Hepatocyte (in vitro differentiated cells): ENCODE measurements at regions not wholly inside any gene's neighbourhood (a gene's known extent, or its start where the extent isn't known, plus 50 kb on each side); places are given as distances from the start of the nearest gene placed in this dataset.

Source experiments
- DNase-seq: peaks from one replicate; pipeline ENCODE4 v3.0.0-alpha.2; 2016; ENCODE audit warnings: low spot score
- H2AFZ ChIP-seq: fragments of 200-600 bp; sonication (generic); 2 replicates; pipeline ENCODE4 v1.6.0; 2016; ENCODE audit warnings: antibody characterized with exemption, mild to moderate bottlenecking
- H3K27ac ChIP-seq: fragments of 200-600 bp; sonication (generic); 2 replicates; pipeline ENCODE4 v1.5.1; 2016; ENCODE audit warnings: mild to moderate bottlenecking
- H3K27me3 ChIP-seq: fragments of 200-600 bp; sonication (generic); 2 replicates; pipeline ENCODE4 v1.6.1; 2016
- H3K36me3 ChIP-seq: fragments of 200-600 bp; sonication (generic); replicated peaks from 2 replicates; pipeline ENCODE4 v1.5.1; 2016; ENCODE audit warnings: low read depth; ENCODE audit not compliant: insufficient read depth
- H3K4me1 ChIP-seq: fragments of 200-600 bp; sonication (generic); 2 replicates; pipeline ENCODE4 v1.5.1; 2016; ENCODE audit warnings: mild to moderate bottlenecking, moderate library complexity; ENCODE audit not compliant: insufficient read depth
- H3K4me2 ChIP-seq: fragments of 200-600 bp; sonication (generic); 2 replicates; pipeline ENCODE4 v1.6.0; 2016
- H3K4me3 ChIP-seq: fragments of 200-600 bp; sonication (generic); 2 replicates; pipeline ENCODE4 v1.5.1; 2016; ENCODE audit warnings: mild to moderate bottlenecking
- H3K79me2 ChIP-seq: fragments of 200-600 bp; sonication (generic); 2 replicates; pipeline ENCODE4 v1.6.0; 2017; ENCODE audit warnings: mild to moderate bottlenecking
- H3K9me2 ChIP-seq: fragments of 200-600 bp; sonication (generic); replicated peaks from 2 replicates; pipeline ENCODE4 v1.6.0; 2017; ENCODE audit warnings: mild to moderate bottlenecking; ENCODE audit not compliant: insufficient read depth
- H3K9me3 ChIP-seq: fragments of 200-600 bp; sonication (generic); 2 replicates; pipeline ENCODE4 v1.5.1; 2016; ENCODE audit warnings: low read depth, mild to moderate bottlenecking
- H4K20me1 ChIP-seq: fragments of 200-600 bp; sonication (generic); 2 replicates; pipeline ENCODE4 v1.6.0; 2016; ENCODE audit warnings: mild to moderate bottlenecking; ENCODE audit not compliant: insufficient read depth, poor library complexity, severe bottlenecking
- CTCF ChIP-seq: fragments of 200-600 bp; sonication (generic); IDR thresholded peaks from 2 replicates; pipeline ENCODE4 v1.5.1; 2016; ENCODE audit warnings: antibody characterized with exemption, mild to moderate bottlenecking; ENCODE audit not compliant: poor library complexity
- EZH2 ChIP-seq: fragments of 200-600 bp; sonication (generic); IDR thresholded peaks from 2 replicates; pipeline ENCODE4 v1.6.1; 2016; ENCODE audit warnings: antibody characterized with exemption, mild to moderate bottlenecking, borderline replicate concordance
- EZH2phosphoT487 ChIP-seq: fragments of 200-600 bp; sonication (generic); IDR thresholded peaks from one replicate; pipeline ENCODE4 v1.6.1; 2018; ENCODE audit warnings: antibody characterized with exemption, mild to moderate bottlenecking, low read depth, moderate library complexity; ENCODE audit not compliant: unreplicated experiment, severe bottlenecking
- WGBS: methylation state at CpG from one replicate; pipeline ENCODE4 v1.1.6; 2016; ENCODE audit warnings: low lambda C conversion rate; ENCODE audit errors: missing lambda C conversion rate; 5-methylcytosine and 5-hydroxymethylcytosine counted together

- no peaks in the 10 kb centered on the region for H3K36me3 ChIP-seq
- H4K20me1 ChIP-seq: no peaks in the 10 kb centered on the region
- H3K27me3 ChIP-seq: no peaks in the 10 kb centered on the region
- no peak overlapping the region for H3K27ac ChIP-seq
- H3K4me3 ChIP-seq: no peak overlapping the region
- H3K4me2 ChIP-seq: no peak overlapping the region
- DNase-seq: no peak
- no peaks in the 10 kb centered on the region for H3K79me2 ChIP-seq
- 83% methylated on average over 5 of the region's 5 CpGs for whole genome bisulfite sequencing
- TF ChIP-seq EZH2phosphoT487 (no peak), CTCF (no peak), EZH2 (no peak)
- H3K9me2 ChIP-seq: no peaks in the 10 kb centered on the region
- H2AFZ ChIP-seq: no peak overlapping the region
- H3K4me1 ChIP-seq: no peaks in the 10 kb centered on the region
- H3K9me3 ChIP-seq: no peaks in the 10 kb centered on the region
These were observed 257.1 kb downstream of the SAMD5 start for GRCh38 chr6:147765541-147765940.

GRCh38 chr6:147768969-147769368 lies 260.5 kb downstream of the SAMD5 start:
- no peak for DNase-seq
- no peaks in the 10 kb centered on the region for H3K9me3 ChIP-seq
- H3K4me1 ChIP-seq: no peaks in the 10 kb centered on the region
- H3K36me3 ChIP-seq: no peaks in the 10 kb centered on the region
- H3K4me3 ChIP-seq: no peak overlapping the region
- H3K4me2 ChIP-seq: no peak overlapping the region
- no peaks in the 10 kb centered on the region for H3K9me2 ChIP-seq
- TF ChIP-seq EZH2phosphoT487: no peak
- no peak for TF ChIP-seq CTCF
- no peak for TF ChIP-seq EZH2
- H4K20me1 ChIP-seq: no peaks in the 10 kb centered on the region
- H3K27ac ChIP-seq: no peak overlapping the region
- no peaks in the 10 kb centered on the region for H3K27me3 ChIP-seq
- WGBS: 98% methylated on average over 5 of the region's 5 CpGs
- no peak overlapping the region for H2AFZ ChIP-seq
- H3K79me2 ChIP-seq: no peaks in the 10 kb centered on the region

GRCh38 chr6:147769496-147770087 lies 261.1 kb downstream of the SAMD5 start:
- H3K9me3 ChIP-seq: no peaks in the 10 kb centered on the region
- H4K20me1 ChIP-seq: no peaks in the 10 kb centered on the region
- H3K4me2 ChIP-seq: no peak overlapping the region
- H3K27me3 ChIP-seq: no peaks in the 10 kb centered on the region
- no peaks in the 10 kb centered on the region for H3K9me2 ChIP-seq
- no peaks in the 10 kb centered on the region for H3K79me2 ChIP-seq
- H3K27ac ChIP-seq: no peak overlapping the region
- no peak for DNase-seq
- TF ChIP-seq EZH2phosphoT487: no peak
- no peak for TF ChIP-seq EZH2
- TF ChIP-seq CTCF: no peak
- no peak overlapping the region for H3K4me3 ChIP-seq
- H2AFZ ChIP-seq: no peak overlapping the region
- 51% methylated on average over 4 of the region's 4 CpGs for WGBS
- H3K4me1 ChIP-seq: no peaks in the 10 kb centered on the region
- H3K36me3 ChIP-seq: no peaks in the 10 kb centered on the region
